HFFc6 (cell line): ENCODE measurements at regions not wholly inside any gene's neighbourhood (a gene's known extent, or its start where the extent isn't known, plus 50 kb on each side); places are given as distances from the start of the nearest gene placed in this dataset.

Source experiments
- DNase-seq: peaks from one replicate; pipeline ENCODE4 v3.0.0-alpha.2; 2018
- H3K27ac Mint-ChIP-seq: 2 replicates; pipeline ENCODE4 v1.8.0; 2020; ENCODE audit warnings: mild to moderate bottlenecking, mixed read lengths
- H3K27me3 Mint-ChIP-seq: 2 replicates; pipeline ENCODE4 v1.8.0; 2021; ENCODE audit warnings: mild to moderate bottlenecking, moderate library complexity, mixed read lengths; ENCODE audit not compliant: insufficient read depth
- H3K36me3 Mint-ChIP-seq: 2 replicates; pipeline ENCODE4 v1.8.0; 2021; ENCODE audit warnings: low read depth, mixed read lengths
- H3K4me1 Mint-ChIP-seq: 2 replicates; pipeline ENCODE4 v1.8.0; 2020; ENCODE audit warnings: low read depth, mixed read lengths
- H3K4me3 Mint-ChIP-seq: 2 replicates; pipeline ENCODE4 v1.8.0; 2020; ENCODE audit warnings: mild to moderate bottlenecking, moderate library complexity, mixed read lengths
- H3K9me3 Mint-ChIP-seq: 2 replicates; pipeline ENCODE4 v1.8.0; 2020; ENCODE audit warnings: mild to moderate bottlenecking, mixed read lengths
- CTCF ChIP-seq: fragments of 200-600 bp; sonication (generic); IDR thresholded peaks from 2 replicates; pipeline ENCODE4 v1.5.0; 2021; ENCODE audit warnings: antibody characterized with exemption, mild to moderate bottlenecking

GRCh38 chr4:29307256-29307655, 1412.9 kb upstream of the PCDH7 start:
- Mint-ChIP-seq H3K4me3 (no peak overlapping the region), H3K9me3 (no peaks in the 10 kb centered on the region), H3K27ac (no peak overlapping the region), H3K4me1 (peaks cover 44% of the 10 kb centered on the region), H3K36me3 (no peaks in the 10 kb centered on the region), H3K27me3 (no peaks in the 10 kb centered on the region)
- no peak for DNase-seq
- no peak for TF ChIP-seq CTCF

GRCh38 chr4:29307755-29308154, 1412.4 kb upstream of the PCDH7 start:
- Mint-ChIP-seq H3K36me3 (no peaks in the 10 kb centered on the region), H3K4me1 (peaks cover 49% of the 10 kb centered on the region), H3K9me3 (no peaks in the 10 kb centered on the region), H3K4me3 (peak overlapping the region; percentile 65; the same call in 1 of the 2 replicates), H3K27me3 (no peaks in the 10 kb centered on the region), H3K27ac (0 out of 2 replicates have a peak overlapping the region, but pooled peaks have one; percentile 72)
- TF ChIP-seq CTCF, result no peak
- no peak for DNase-seq

- Mint-ChIP-seq H3K27ac (peak overlapping the region; percentile 72), H3K9me3 (no peaks in the 10 kb centered on the region), H3K4me3 (peak overlapping the region; percentile 65), H3K27me3 (no peaks in the 10 kb centered on the region), H3K36me3 (no peaks in the 10 kb centered on the region), H3K4me1 (peaks cover 49% of the 10 kb centered on the region)
- no peak for TF ChIP-seq CTCF
- DNase-seq, result peak; percentile 85
Observed at GRCh38 chr4:29309050-29309449, 1411.1 kb upstream of the PCDH7 start.

GRCh38 chr4:29310252-29310651, 1409.9 kb upstream of the PCDH7 start:
- Mint-ChIP-seq H3K9me3 (no peaks in the 10 kb centered on the region), H3K36me3 (no peaks in the 10 kb centered on the region), H3K27ac (peak overlapping the region; percentile 81), H3K4me1 (peaks cover 49% of the 10 kb centered on the region), H3K4me3 (no peak overlapping the region), H3K27me3 (no peaks in the 10 kb centered on the region)
- DNase-seq, result peak; percentile 23
- TF ChIP-seq CTCF, result no peak

GRCh38 chr4:29311247-29311646, 1408.9 kb upstream of the PCDH7 start:
- no peaks in the 10 kb centered on the region for H3K9me3 Mint-ChIP-seq
- no peaks in the 10 kb centered on the region for H3K27me3 Mint-ChIP-seq
- peaks cover 49% of the 10 kb centered on the region for H3K4me1 Mint-ChIP-seq
- DNase-seq, result peak; percentile 22
- peak overlapping the region; percentile 71 for H3K27ac Mint-ChIP-seq
- no peaks in the 10 kb centered on the region for H3K36me3 Mint-ChIP-seq
- peak overlapping the region; percentile 7 for H3K4me3 Mint-ChIP-seq
- TF ChIP-seq CTCF, result no peak
